ENCODE measurements at regions not wholly inside any gene's neighbourhood (a gene's known extent, or its start where the extent isn't known, plus 50 kb on each side); places are given as distances from the start of the nearest gene placed in this dataset.

DNA sequence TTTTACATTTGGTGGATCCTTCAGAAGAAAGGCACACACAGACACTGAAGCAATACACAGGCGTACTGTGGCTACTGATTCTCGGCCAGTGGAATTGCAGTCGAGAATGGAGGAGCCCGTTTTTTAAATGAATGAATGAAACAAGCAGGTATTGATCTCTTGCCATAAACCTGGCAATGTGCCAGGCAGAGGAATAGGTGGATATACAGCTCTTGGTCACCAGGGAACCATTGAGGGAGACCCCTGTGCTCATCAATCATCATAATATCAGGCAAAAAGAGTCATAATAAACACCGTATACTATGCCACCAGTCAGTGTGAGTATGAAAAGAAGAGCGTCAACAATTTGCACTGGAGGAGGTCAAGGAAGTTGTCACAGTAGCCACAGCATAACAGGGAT is 140.3 kb upstream of the FOXF1 start:
- H3K4me3 ChIP-seq (ENCODE audit: low read depth, low read length): no peak overlapping the region
- H3K27me3 ChIP-seq (ENCODE audit: insufficient read depth, low read length): peaks cover 11% of the 10 kb centered on the region; the same call in 1 of the 2 replicates
- no peaks in the 10 kb centered on the region for H3K36me3 ChIP-seq (ENCODE audit: insufficient read depth, low read length)
- no peaks in the 10 kb centered on the region for H3K79me2 ChIP-seq (ENCODE audit: control insufficient read depth, insufficient read depth, low read length, unreplicated experiment)
- no peak overlapping the region for H3K27ac ChIP-seq (ENCODE audit: low read depth, low read length)
- no peak overlapping the region for H2AFZ ChIP-seq (ENCODE audit: low read length, unreplicated experiment)
- peaks cover 1% of the 10 kb centered on the region for H3K4me1 ChIP-seq (ENCODE audit: control insufficient read depth, insufficient read depth, low read length, unreplicated experiment)

- H3K27me3 ChIP-seq (ENCODE audit: insufficient read depth, low read length): peaks cover 6% of the 10 kb centered on the region; the same call in 1 of the 2 replicates
- no peak overlapping the region for H2AFZ ChIP-seq (ENCODE audit: low read length, unreplicated experiment)
- no peak overlapping the region for H3K4me3 ChIP-seq (ENCODE audit: low read depth, low read length)
- no peaks in the 10 kb centered on the region for H3K36me3 ChIP-seq (ENCODE audit: insufficient read depth, low read length)
- H3K27ac ChIP-seq (ENCODE audit: low read depth, low read length): no peak overlapping the region
- H3K4me1 ChIP-seq (ENCODE audit: control insufficient read depth, insufficient read depth, low read length, unreplicated experiment): peaks cover 9% of the 10 kb centered on the region
- no peaks in the 10 kb centered on the region for H3K79me2 ChIP-seq (ENCODE audit: control insufficient read depth, insufficient read depth, low read length, unreplicated experiment)
Measured at GRCh38 chr16:86371083-86371803, 139.1 kb upstream of the FOXF1 start.

DNA sequence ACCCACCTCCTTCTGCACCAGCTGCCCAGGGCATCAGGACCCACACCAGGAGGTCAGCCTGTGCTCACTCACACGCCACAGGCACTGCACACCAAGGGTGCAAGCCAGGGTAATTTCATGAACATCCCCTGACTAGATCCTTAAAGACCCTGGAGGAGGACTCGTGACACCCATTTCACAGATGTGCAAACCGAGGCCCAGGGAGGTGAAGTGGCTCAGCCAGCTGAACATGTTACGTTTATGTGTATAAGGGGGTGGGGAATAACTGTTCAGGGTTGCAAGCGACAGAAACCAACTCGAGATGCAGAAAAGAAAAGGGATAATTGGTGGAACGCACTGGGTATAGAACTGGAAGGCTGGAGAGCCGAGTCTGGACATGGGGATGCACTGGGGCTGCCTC is 138.1 kb upstream of the FOXF1 start:
- Histone ChIP-seq H3K36me3 (ENCODE audit: insufficient read depth, low read length) (no peaks in the 10 kb centered on the region), H2AFZ (ENCODE audit: low read length, unreplicated experiment) (no peak overlapping the region), H3K4me1 (ENCODE audit: control insufficient read depth, insufficient read depth, low read length, unreplicated experiment) (peaks cover 9% of the 10 kb centered on the region), H3K4me3 (ENCODE audit: low read depth, low read length) (no peak overlapping the region), H3K27me3 (ENCODE audit: insufficient read depth, low read length) (peaks cover 10% of the 10 kb centered on the region; the same call in 1 of the 2 replicates), H3K79me2 (ENCODE audit: control insufficient read depth, insufficient read depth, low read length, unreplicated experiment) (no peaks in the 10 kb centered on the region), H3K27ac (ENCODE audit: low read depth, low read length) (no peak overlapping the region)

DNA sequence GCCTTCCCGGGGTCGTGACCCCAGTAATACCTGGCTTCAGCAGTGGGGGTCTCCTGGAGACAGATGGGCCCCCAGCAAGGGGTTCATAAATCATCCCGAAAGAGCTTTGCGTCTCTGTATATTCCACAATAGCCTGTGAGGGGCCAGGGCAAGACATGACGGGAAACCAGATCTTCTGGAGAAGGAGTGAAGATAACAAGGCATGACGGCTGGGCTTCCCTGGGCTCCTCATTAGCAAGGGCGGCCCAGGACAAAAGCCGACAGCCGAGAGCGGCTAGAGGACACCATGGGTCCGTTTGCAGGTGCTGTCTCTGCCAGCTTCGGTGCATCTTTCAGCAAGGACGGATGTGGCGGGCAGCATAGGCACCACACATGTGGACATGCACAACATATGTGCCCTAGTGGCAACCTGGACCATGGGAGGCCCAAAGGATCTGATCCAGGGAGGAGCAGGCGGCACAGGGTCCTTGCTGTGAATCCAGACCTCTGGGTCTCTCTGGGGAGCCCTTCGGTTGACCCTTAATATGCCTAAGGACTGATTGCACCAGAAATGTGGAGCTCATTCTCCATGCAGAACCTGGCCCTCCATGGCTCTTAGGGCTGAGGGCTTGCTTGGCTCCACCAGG is 136.9 kb upstream of the FOXF1 start:
- H2AFZ ChIP-seq (ENCODE audit: low read length, unreplicated experiment): no peak overlapping the region
- no peak overlapping the region for H3K27ac ChIP-seq (ENCODE audit: low read depth, low read length)
- peaks cover 4% of the 10 kb centered on the region; the same call in 1 of the 2 replicates for H3K27me3 ChIP-seq (ENCODE audit: insufficient read depth, low read length)
- peaks cover 9% of the 10 kb centered on the region for H3K4me1 ChIP-seq (ENCODE audit: control insufficient read depth, insufficient read depth, low read length, unreplicated experiment)
- no peaks in the 10 kb centered on the region for H3K36me3 ChIP-seq (ENCODE audit: insufficient read depth, low read length)
- no peaks in the 10 kb centered on the region for H3K79me2 ChIP-seq (ENCODE audit: control insufficient read depth, insufficient read depth, low read length, unreplicated experiment)
- H3K4me3 ChIP-seq (ENCODE audit: low read depth, low read length): no peak overlapping the region

DNA sequence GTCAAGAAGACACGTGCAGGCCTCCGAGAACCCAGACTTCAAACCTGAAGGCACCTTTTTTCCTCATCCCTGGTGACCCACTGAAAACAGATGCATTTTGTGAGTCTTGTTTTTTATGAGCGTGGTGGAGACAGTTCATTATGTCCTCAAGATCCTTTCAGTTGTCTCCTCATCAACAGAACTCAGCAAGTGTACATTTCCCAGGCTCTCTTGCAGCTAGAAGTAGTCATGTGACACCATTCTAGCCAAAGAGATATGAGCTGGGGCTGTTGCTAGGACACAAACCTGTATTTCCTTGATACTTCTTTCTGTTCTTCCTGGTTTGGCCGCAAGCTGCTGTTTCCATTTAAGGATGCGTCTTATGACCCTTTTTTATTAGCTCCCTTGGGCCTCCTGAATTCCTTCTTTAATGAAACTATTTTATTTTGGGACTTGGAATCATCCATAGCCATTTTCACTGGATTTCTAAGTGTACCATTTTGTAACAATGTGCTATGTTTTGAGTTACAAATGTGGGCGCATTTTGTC is 135.7 kb upstream of the FOXF1 start:
- H3K27ac ChIP-seq (ENCODE audit: low read depth, low read length): no peak overlapping the region

DNA sequence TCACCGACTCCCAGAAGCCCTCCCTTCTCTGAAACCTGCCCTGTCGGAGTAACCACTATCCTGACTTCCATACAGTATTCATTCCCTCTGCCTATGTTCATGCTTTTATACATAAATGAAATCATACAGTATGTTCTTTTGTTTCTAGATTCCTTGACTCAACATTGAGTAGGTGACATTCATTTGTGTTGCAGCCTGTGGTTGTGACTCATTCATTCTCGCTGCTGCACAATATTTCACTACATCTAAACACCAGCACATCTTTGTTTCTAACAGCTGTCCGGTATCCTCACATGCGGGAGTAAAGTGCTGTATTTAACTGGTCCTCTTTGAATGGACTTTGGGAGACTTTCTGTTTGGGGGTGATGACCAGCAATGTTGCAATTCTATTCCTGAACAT is 135.0 kb upstream of the FOXF1 start:
- Histone ChIP-seq H3K27me3 (ENCODE audit: insufficient read depth, low read length) (peaks cover 4% of the 10 kb centered on the region; the same call in 1 of the 2 replicates), H3K36me3 (ENCODE audit: insufficient read depth, low read length) (no peaks in the 10 kb centered on the region), H3K4me1 (ENCODE audit: control insufficient read depth, insufficient read depth, low read length, unreplicated experiment) (peaks cover 14% of the 10 kb centered on the region), H3K4me3 (ENCODE audit: low read depth, low read length) (no peak overlapping the region), H3K79me2 (ENCODE audit: control insufficient read depth, insufficient read depth, low read length, unreplicated experiment) (no peaks in the 10 kb centered on the region), H3K27ac (ENCODE audit: low read depth, low read length) (no peak overlapping the region), H2AFZ (ENCODE audit: low read length, unreplicated experiment) (no peak overlapping the region)

More for the DNA sequence above, 135.7 kb upstream of the FOXF1 start:
- H3K4me1 ChIP-seq (ENCODE audit: control insufficient read depth, insufficient read depth, low read length, unreplicated experiment): peaks cover 12% of the 10 kb centered on the region
- no peak overlapping the region for H2AFZ ChIP-seq (ENCODE audit: low read length, unreplicated experiment)
- H3K36me3 ChIP-seq (ENCODE audit: insufficient read depth, low read length): no peaks in the 10 kb centered on the region
- H3K79me2 ChIP-seq (ENCODE audit: control insufficient read depth, insufficient read depth, low read length, unreplicated experiment): no peaks in the 10 kb centered on the region
- no peak overlapping the region for H3K4me3 ChIP-seq (ENCODE audit: low read depth, low read length)
- H3K27me3 ChIP-seq (ENCODE audit: insufficient read depth, low read length): peaks cover 4% of the 10 kb centered on the region; the same call in 1 of the 2 replicates

DNA sequence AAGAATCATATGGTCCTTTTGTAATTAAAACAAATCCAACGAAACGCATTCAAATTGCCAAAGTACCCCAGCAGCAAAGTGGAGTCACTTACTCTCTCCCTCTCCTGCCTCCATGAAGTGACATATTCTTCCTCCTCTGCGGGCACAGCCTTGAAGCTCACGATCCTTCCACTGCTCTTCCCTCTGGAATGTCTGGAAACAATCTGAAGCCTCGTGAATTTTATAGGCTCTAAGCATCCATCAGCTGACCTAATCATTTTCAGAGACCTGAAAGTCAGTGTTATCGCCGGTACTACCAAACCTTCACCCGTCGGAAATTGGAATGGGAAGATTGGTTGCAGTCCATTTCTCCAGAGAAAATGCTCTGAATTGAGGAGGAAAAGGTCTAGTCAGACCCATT is 134.5 kb upstream of the FOXF1 start:
- Histone ChIP-seq H3K27ac (ENCODE audit: low read depth, low read length) (no peak overlapping the region), H3K79me2 (ENCODE audit: control insufficient read depth, insufficient read depth, low read length, unreplicated experiment) (no peaks in the 10 kb centered on the region), H2AFZ (ENCODE audit: low read length, unreplicated experiment) (no peak overlapping the region), H3K4me1 (ENCODE audit: control insufficient read depth, insufficient read depth, low read length, unreplicated experiment) (peaks cover 14% of the 10 kb centered on the region), H3K36me3 (ENCODE audit: insufficient read depth, low read length) (no peaks in the 10 kb centered on the region), H3K27me3 (ENCODE audit: insufficient read depth, low read length) (peaks cover 4% of the 10 kb centered on the region; the same call in 1 of the 2 replicates), H3K4me3 (ENCODE audit: low read depth, low read length) (no peak overlapping the region)

DNA sequence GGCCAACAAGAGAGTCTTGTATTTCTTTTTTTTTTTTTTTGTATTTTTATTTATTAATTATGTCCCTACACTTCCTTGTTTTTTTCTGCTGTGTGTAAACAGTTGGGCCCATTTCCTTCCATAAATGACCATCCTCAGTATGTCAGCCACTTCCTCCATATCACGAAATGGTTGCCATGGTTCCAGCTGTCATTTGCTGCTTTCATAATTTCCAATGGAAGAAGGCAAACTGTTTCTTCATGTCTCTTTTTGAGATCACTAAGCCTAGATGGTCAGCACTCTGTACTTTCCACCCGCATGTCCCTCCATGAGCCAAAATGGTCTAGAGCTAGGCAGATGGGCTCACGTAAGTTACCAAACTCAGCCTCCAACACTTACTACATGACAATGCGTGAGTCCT is 133.5 kb upstream of the FOXF1 start:
- H3K36me3 ChIP-seq (ENCODE audit: insufficient read depth, low read length): no peaks in the 10 kb centered on the region
- H3K79me2 ChIP-seq (ENCODE audit: control insufficient read depth, insufficient read depth, low read length, unreplicated experiment): no peaks in the 10 kb centered on the region
- H3K27me3 ChIP-seq (ENCODE audit: insufficient read depth, low read length): peaks cover 4% of the 10 kb centered on the region; the same call in 1 of the 2 replicates
- no peak overlapping the region for H3K27ac ChIP-seq (ENCODE audit: low read depth, low read length)
- no peak overlapping the region for H3K4me3 ChIP-seq (ENCODE audit: low read depth, low read length)
- H3K4me1 ChIP-seq (ENCODE audit: control insufficient read depth, insufficient read depth, low read length, unreplicated experiment): peaks cover 14% of the 10 kb centered on the region
- no peak overlapping the region for H2AFZ ChIP-seq (ENCODE audit: low read length, unreplicated experiment)

- no peak overlapping the region for H2AFZ ChIP-seq (ENCODE audit: low read length, unreplicated experiment)
- H3K4me3 ChIP-seq (ENCODE audit: low read depth, low read length): no peak overlapping the region
- H3K27me3 ChIP-seq (ENCODE audit: insufficient read depth, low read length): peaks cover 4% of the 10 kb centered on the region; the same call in 1 of the 2 replicates
- H3K36me3 ChIP-seq (ENCODE audit: insufficient read depth, low read length): no peaks in the 10 kb centered on the region
- H3K79me2 ChIP-seq (ENCODE audit: control insufficient read depth, insufficient read depth, low read length, unreplicated experiment): no peaks in the 10 kb centered on the region
- H3K4me1 ChIP-seq (ENCODE audit: control insufficient read depth, insufficient read depth, low read length, unreplicated experiment): peaks cover 14% of the 10 kb centered on the region
- no peak overlapping the region for H3K27ac ChIP-seq (ENCODE audit: low read depth, low read length)
Measured at GRCh38 chr16:86377251-86378022, 132.9 kb upstream of the FOXF1 start.

DNA sequence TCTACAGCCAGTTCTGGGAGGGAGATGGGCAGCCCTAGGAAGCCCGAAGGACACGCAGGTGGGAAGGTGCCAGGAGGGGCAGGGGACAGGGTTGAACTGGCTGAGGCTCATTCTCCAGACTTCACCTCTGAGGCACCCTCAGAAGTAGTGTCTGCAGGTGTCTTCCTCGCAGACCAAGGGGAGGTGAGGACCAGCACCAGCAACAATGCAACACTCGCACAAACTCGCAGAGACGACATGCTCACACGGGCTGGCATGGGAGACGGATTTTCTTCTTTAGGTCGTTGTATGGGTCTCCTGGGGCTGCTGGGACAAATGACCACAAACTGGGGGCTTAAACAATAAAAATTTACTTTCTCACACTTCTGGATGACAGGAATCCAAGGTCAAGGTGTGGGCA is 132.2 kb upstream of the FOXF1 start:
- Histone ChIP-seq H3K36me3 (ENCODE audit: insufficient read depth, low read length) (no peaks in the 10 kb centered on the region), H3K4me1 (ENCODE audit: control insufficient read depth, insufficient read depth, low read length, unreplicated experiment) (peaks cover 14% of the 10 kb centered on the region), H3K79me2 (ENCODE audit: control insufficient read depth, insufficient read depth, low read length, unreplicated experiment) (no peaks in the 10 kb centered on the region), H3K4me3 (ENCODE audit: low read depth, low read length) (no peak overlapping the region), H3K27ac (ENCODE audit: low read depth, low read length) (no peak overlapping the region), H3K27me3 (ENCODE audit: insufficient read depth, low read length) (peaks cover 4% of the 10 kb centered on the region; the same call in 1 of the 2 replicates), H2AFZ (ENCODE audit: low read length, unreplicated experiment) (no peak overlapping the region)
